GM19452 (cell line): ENCODE measurements at regions not wholly inside any gene's neighbourhood (a gene's known extent, or its start where the extent isn't known, plus 50 kb on each side); places are given as distances from the start of the nearest gene placed in this dataset.
"Not testable (repeated sequence)": the region's sequence is repeated elsewhere in the genome, so short reads cannot be mapped to it uniquely, and the experiment has no call there.

ENCODE experiments used
- ATAC-seq: cut with Tn5 transposase; IDR thresholded peaks from one replicate; pipeline ENCODE4 v1.9.1; 2021; ENCODE audit not compliant: unreplicated experiment

DNA sequence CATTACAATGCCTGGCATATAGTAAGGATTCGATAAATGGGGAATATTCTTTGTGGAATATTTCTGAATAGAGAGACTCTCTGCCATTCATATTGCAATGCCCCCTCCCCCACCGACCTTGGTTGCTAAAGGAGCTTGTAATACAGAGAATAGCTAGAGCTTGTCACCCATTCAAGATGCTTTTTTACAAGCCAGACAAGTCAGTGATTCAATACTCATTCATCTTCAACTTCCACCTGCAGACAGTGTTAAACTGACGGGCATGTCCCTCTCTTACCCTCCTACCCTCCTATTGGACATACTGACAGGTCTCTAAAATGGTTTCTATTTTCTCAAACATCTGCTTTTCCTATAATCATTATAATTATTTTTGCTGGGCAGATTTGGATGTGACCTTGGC lies 257.4 kb downstream of the KCNJ2 start:
- ATAC-seq: no peak

DNA sequence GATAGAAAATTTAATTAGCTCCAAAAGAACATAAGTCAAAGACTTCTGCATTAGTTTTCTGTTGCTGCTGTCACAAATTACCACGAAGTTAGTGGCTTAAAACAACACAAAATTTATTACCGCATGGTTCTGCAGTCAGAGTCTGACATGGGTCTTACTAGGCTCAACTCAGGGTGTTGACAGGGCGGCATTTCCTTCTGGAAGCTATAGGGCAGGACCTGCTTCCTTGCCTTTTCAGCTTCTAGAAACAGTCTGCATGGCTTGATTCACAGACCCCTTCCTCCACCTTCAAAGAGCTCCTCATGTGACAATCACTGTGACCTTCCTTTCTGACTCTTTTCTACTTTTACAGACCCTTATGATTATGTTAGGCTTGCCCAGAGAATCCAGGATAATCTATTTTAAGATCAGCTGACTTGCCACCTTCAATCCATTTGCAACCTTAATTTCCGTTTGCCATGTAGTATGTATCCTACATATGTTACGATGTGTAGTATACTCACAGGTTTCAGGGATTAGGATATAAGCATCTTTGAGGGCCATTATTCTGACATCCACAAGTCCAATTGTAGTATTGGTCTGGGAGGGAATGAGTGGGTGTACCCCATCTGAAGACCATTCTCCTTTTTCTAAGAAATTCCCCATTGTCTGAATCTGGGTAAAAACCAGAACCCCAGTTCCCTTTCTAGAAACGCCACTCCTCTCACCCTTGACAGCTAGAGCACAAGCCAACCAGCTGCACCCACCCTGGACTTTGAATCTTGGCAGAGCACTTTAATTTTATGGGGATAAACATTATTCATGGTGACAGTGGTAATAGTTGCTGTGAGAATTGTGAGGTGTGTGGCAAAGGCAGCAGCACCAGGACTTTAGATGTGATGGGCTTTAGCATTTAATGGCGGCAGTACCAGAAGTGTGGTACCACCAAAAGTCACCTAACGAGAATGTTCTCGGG lies 265.5 kb downstream of the KCNJ2 start:
- ATAC-seq: no peak

DNA sequence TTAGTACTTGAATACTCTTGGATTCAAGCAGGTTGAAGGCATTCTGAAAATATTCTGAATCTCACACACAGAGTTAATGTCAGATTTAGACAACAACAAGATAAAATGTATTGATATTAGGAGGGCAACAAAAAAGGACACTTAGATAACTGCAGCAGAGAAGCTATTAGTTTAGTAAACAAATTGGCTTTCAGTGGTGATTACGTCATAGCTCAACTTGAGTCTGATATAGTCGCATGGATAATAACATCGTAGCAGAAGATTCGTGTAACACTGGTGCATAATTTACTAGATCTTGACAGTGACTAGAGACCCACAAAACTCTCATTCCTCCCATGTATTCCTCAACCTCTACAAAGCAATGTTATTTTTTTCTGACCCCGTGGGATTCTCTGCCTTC lies 268.3 kb downstream of the KCNJ2 start:
- ATAC-seq: no peak

DNA sequence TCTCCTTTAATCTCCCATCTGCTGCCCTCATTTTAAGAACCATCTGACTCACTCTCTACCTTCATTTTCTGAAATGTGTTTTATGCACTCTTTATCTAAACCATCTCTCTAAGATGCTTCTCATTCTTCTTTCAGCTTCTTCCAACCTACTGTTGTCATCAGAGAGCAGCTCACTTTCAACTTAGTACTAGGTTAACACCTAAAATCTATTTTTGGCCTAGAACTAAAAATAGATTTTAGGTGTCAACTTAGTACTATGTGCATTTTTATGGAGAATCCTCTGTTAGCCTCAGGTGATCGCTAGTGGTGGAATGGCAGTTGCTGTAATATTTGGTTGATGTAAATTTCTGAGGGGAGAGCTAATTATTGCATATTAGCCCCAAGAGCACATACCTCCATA lies 277.1 kb downstream of the KCNJ2 start:
- no peak for ATAC-seq

DNA sequence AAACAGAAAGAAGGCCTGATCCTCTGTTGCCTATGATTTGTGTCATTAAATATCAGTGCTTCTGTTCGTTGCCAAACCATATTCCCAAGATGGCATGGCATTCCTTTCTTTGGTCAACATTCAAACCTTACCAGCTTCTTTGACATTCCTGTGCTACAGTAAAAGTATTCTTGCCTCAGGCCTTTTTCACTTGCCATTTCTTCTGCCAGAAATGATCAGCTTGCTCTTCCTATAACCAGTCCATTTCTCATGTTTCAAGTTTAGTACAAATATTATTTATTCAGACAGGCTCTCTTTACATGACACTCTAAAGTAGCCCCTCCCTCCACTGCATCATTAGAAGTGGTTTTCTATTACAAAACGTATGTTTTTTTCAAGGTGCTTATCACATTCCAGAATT lies 278.3 kb downstream of the KCNJ2 start:
- ATAC-seq: no peak

DNA sequence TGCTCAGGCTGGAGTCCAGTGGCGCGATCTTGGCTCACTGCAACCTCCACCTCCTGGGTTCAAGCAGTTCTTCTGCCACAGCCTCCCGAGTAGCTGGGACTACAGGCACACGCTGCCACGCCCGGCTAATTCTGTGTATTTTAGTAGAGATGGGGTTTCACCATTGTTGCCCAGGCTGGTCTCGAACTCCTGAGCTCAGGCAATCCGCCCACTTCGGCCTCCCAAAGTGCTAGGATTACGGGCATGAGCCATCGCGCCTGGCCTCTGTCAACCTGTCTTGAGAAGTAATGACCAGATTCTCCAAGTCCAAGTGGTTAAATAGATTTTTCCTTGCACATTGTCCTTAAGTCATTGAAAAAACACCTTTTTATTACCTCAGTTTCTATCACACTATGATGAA lies 283.7 kb downstream of the KCNJ2 start:
- not testable (repeated sequence) for ATAC-seq

DNA sequence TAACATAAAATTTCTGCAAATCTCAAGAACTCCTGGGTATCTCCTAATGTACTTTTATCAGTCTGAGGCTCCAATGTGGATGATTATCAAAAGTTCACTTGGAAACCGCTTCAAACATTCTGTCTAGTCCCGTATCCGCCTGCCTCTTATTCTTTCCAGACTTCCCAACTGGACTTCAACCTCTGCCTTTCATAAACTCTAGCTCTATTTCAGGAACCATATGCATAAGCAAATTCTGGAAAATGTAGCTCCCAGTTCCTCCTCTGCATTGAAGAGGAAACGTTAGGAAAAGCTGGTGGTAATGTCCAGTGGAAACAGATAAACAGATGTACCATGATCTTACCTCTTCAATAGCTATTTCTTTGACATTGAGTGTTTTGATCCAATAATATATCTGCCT lies 285.0 kb downstream of the KCNJ2 start:
- no peak for ATAC-seq

DNA sequence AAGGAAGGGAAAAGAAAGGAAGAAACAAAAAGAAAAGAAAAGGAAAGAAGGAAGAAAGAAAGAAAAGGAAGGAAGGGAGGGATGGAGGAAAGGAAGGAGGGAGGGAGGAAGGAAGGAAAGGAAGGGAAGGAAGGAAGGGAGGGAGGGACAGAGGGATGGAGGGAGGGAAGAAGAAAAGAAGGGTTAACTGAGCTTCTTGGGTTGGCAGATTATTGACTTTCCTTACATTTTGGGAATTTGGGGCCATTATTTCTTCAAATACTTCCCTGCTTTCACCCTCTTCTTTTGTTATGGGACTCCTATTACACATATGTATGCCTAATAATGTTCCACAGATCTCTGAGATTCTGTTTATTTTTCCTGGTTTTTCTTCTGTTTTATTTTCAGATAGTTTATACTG lies 285.6 kb downstream of the KCNJ2 start:
- no peak for ATAC-seq

DNA sequence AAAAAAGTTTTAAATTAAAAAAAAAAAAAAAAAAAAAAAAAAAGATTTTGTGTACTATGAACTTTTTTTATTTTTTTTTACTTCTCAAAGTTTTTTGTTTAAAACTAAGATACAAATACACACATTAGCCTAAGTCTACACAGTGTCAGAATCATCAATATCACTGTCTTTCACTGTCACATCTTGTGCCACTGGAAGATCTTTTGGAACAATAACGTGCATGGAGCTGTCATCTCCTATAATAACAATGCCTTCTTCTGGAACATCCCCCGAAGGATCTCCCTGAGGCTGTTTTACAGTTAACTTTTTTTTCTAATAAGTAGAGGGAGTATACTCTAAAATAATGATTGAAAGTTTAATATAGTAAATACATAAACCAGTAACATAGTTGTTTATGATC lies 295.7 kb downstream of the KCNJ2 start:
- no peak for ATAC-seq

DNA sequence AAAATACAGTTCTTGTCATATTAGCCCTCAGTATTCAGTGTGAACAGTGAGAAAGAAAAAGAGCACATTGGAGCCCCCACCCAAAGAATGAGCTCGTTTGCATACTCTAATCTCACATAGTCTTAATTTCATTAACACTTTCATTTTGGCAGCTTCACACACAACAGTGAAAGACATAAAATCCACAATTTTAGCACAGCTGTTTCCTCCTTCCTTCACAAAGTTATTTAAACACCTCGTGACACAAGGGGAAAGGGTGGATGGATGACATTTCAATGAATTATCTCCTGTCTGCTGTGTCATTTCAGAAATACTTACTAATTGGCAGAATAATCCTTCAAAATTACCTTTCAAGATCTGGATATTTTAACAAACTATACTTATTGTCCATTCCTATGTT lies 299.3 kb downstream of the KCNJ2 start:
- ATAC-seq: no peak

DNA sequence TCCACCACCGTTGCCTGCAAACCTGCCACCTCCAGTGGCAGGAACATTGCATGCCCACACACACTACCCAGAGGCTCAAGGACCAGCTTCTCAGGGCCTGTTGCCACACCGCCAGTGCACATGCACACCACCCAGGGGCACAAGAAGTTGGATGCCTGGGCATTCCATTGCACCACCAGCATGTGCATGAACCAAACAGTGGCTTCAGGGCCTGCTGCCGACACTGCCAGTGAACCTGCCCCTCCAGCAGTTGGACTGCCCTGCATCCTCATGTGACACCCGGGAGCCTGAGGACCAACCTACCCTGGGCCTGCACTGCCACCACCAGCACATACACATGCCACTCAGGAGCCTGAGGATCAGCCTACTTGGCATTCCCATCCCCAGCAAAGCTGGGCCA lies 303.7 kb downstream of the KCNJ2 start:
- ATAC-seq: no peak

DNA sequence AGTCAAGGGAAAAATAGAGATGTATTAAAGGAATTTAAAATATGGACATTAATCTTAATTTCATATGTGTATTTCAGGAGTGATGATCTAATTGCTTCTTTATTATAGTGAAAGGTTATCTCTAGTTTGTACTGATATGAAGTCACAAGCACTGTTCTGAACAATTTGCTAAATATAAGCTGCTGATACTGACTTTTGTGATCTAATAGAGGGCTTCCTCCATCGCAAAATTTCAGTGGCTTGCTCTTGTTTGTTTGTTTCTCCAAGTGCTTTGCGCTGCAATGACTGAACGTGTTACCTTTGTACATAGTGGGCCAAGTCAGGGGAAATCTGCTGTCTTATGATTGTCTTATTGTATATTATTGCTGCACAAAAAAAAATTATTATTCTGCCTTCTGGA lies 307.0 kb downstream of the KCNJ2 start:
- ATAC-seq: no peak

DNA sequence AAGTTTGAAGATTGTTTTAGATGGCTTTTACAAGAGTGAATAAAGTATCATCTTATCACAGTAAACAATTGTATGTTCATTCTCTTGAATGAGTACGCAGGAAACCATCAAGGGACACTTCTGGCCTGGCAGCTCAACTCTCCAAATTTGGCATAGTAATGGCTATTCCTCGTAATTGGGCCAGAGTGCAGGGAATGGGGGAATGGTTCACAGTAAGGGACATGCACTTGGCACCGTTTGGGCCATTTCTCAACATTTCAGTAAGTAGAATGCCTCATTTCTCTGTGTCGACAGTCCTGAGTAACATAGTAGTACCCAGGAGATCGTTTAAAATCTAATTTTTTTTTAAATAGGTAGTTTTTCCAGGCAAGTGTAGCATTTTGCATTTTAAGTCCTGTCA lies 309.6 kb downstream of the KCNJ2 start:
- no peak for ATAC-seq

DNA sequence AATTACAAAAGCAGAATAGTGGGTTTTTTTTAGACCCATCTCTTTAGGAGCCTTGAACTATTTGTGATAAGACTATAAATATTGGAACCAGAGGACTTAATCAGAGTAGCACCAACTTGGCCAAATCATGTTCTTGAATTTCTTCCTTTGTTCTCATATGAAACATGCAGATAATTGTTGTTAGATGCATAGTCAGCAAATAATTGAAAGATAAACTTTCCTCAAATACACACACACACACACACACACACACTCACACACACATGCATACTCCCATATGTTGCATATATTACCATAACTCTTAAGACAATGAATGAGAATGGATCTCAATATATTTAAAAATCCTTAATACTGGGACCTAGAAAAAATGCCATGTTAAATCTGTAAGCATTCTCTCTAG lies 310.4 kb downstream of the KCNJ2 start:
- ATAC-seq: no peak

DNA sequence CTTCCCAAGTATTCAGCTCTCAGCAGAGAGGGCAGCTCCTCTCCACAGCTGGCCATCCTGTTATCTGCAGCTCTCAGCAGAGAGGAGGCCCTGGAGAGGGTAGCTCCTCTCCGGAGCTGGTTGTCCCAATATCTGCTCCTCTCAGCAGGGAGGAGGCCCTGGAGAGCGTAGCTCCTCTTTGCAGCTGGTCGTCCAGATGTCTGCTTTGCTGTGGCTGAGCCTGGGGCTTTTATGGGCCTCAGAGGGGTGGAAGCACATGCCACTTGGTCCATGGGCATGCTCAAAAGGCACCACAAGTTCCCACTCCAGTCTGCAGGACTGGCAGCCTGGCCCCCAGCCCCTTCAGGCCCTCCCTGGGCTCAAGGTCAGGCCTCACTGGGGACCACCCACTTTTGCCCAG lies 314.3 kb downstream of the KCNJ2 start:
- no peak for ATAC-seq

DNA sequence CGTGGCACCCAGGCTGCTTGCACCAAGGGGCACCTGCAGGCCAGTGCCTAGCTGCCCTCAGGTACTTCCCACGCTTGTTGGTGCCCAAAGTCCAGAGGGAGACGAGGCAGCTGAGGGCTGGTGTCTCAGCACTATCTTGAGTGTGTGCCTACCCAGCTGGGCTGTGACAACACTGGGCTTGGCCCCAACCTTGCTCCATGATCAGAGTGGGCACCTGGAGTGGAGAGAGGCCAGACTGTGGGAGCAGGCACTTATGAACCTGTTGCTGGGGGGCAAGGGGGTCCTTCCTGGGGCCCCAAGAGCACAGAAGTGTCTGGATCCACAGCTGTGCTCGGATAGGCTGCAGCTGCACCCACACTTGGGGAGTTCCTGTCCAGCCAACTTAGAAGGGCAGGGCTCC lies 314.7 kb downstream of the KCNJ2 start:
- ATAC-seq: no peak

DNA sequence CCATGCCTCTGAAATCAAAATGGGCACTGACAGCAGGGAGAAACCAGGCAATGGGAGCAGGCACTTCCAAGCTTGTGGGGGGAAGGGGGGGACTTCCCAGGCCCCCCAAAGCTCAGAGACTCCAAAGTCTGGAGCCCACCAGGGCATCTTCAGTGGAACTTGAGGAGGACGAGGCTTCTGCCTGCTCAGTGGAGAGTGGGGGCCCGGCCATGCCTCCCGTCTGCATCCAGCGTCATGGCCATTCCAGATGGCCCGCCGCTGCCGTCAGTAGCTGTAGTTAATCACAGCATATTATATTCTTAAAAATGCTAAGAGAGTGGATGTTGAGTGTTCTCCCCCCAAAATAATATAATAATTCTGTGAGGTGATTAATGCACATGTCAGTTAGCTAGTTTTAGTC lies 315.2 kb downstream of the KCNJ2 start:
- ATAC-seq: no peak

DNA sequence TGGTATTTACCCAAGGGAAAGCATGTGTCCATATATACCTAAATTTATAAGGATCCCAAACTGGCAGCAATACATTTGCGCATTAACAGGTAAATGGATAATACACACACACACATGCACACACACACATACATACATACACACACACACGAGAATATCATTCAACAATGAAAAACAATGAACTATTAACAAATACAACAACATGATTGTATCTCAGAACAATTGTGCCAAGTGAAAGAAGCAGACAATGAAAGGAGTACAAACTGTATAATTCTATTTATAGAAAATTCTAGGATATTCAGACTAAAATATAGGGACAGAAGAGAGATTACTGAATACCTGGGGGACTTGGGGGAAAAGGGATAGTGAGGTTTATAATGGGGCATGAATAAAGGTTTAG lies 323.0 kb downstream of the KCNJ2 start:
- no peak for ATAC-seq

DNA sequence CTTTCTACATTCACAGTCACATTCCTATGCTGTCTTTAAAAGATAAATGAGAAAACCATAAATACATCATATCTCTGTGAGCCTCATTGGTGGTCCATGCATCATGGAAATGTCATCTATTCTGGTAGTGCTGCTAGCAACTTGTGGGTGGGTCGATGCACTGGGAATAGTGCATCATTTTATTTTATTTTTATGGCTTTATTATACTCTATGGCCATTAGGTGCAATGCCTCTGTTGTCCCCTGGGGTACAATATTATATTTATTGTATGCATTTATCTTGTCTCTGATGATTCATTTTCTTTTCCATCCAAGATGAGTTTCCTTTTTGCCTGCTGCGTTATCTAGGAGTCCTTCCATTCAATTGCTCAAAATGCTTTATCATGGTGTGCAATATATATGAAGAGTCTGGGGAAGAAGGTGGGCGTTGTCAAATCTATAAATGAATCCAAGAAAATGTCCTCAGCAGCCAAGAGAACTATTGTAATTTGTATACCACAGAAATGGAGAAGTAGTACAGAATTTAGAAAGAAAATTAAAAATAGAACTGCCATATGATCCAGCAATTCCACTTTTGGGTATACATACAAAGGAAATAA lies 324.0 kb downstream of the KCNJ2 start:
- no peak for ATAC-seq

DNA sequence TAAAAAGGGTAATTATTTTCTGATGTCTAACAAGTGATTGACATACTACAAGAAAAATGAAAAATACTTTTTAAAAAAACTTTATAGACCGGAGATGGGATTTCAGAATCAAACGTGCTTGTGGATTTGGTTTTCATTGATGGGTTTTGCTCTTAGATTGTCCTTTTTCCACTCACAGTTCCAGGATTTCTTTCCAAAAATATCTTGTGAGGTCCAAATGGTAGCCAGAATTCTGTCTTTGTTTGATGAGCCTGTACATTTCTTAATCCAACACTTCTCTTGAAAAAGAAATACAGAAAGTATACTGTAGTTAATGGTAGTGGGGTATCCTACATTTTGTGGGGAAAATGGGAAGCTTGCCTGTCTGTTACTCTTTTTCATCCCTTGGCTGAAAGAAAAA lies 329.3 kb downstream of the KCNJ2 start:
- no peak for ATAC-seq

DNA sequence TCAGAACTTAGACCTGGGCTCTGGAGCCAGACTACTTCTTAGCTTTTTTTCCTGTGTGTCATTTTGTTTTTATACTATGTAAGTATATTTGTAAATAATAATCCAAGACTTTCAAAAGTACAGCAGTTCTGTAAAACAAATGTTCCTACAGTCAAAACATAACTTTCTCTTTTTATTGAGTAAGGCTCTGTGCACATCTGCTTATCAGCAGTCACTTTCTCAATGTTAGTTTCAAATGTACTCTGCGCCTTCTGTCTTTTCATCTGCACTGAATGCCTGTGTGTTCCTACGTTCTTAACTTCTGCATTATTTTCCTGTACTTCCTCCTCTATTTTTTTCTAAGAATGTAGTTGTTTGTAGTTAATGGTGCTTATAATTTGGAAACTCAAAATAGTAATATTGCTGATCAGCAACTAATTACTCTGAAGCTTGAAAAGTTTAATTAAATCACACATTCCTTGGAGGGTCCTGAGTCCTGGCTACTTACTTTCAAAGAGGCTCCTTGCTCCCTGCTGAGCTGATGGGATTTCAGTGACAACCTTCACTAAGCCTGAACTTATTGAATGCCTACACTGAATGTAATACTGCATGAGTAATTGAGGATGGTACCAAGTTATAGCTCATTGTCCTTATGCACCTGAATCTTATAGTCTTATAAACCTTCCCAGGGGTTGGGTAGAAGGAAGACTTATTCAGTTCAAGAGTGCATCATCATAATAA lies 329.9 kb downstream of the KCNJ2 start:
- ATAC-seq: no peak

DNA sequence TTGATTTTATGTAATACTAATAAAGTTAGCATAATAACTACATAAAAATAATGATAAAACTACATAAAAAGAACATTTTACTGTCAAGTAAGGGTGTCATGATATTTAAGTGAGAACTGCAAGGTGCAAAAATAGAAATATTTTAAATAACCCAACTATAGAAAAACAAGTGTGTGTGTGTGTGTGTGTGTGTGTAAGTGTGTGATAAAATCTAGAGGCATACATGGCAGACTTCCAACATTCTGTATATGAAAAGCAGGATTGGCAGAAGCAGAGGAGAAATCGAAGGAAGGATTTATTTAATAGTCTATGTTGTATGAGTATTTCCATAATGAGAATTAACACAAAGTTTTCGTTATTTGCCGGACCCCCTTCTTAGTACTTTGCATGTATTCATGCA lies 334.1 kb downstream of the KCNJ2 start:
- no peak for ATAC-seq
